VCaP (cell line): ENCODE measurements at regions not wholly inside any gene's neighbourhood (a gene's known extent, or its start where the extent isn't known, plus 50 kb on each side); places are given as distances from the start of the nearest gene placed in this dataset.

Experiments used
- H3K27ac ChIP-seq: fragments of 450-650 bp; 2 replicates; pipeline ENCODE4 v1.5.1; 2017
- TF ChIP-seq, protein P1 (sequence below): fragments of 450-650 bp; conservative IDR thresholded peaks from 2 replicates; pipeline ENCODE4 v1.5.1; 2017; ENCODE audit warnings: mild to moderate bottlenecking, moderate library complexity

DNA sequence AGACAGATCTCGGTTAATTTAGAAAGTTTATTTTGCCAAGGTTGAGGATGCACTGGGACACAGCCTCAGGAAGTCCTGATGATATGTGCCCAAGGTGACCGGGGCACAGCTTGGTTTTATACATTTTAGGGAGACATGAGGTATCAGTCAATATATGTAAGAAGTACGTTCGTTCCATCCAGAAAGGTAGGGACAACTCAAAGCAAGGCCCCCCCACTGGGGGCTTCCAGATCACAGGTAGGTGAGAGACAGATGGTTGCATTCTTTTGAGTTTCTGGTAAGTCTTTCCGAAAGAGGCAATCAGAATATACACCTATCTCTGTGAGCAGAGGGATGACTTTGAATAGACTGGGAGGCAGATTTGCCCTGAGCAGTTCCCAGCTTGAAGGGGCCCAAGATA, 60.4 kb upstream of the VTCN1 start:
- no peak overlapping the region for H3K27ac ChIP-seq
- TF ChIP-seq, protein P1, sequence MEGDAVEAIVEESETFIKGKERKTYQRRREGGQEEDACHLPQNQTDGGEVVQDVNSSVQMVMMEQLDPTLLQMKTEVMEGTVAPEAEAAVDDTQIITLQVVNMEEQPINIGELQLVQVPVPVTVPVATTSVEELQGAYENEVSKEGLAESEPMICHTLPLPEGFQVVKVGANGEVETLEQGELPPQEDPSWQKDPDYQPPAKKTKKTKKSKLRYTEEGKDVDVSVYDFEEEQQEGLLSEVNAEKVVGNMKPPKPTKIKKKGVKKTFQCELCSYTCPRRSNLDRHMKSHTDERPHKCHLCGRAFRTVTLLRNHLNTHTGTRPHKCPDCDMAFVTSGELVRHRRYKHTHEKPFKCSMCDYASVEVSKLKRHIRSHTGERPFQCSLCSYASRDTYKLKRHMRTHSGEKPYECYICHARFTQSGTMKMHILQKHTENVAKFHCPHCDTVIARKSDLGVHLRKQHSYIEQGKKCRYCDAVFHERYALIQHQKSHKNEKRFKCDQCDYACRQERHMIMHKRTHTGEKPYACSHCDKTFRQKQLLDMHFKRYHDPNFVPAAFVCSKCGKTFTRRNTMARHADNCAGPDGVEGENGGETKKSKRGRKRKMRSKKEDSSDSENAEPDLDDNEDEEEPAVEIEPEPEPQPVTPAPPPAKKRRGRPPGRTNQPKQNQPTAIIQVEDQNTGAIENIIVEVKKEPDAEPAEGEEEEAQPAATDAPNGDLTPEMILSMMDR = no peak

DNA sequence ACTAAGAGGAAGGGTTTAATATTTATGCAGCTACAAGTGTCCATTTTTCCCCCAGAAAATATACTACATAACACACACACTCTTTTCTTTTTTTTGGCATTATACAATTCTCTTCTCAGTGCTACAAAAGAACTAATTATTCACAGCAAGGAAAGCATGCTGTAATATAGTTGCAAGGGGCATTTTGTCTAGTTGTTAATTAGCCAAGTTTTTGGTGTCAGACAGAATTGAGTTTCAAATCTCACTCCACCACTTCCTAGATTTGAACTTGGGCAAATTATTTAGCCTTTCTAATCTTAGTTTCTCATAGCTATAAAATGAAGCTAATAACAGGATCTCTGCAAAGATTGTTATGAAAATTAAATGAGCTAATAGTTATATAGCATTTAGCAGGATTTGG, 60.0 kb upstream of the VTCN1 start:
- H3K27ac ChIP-seq = no peak overlapping the region
- TF ChIP-seq, protein P1 = no peak

DNA sequence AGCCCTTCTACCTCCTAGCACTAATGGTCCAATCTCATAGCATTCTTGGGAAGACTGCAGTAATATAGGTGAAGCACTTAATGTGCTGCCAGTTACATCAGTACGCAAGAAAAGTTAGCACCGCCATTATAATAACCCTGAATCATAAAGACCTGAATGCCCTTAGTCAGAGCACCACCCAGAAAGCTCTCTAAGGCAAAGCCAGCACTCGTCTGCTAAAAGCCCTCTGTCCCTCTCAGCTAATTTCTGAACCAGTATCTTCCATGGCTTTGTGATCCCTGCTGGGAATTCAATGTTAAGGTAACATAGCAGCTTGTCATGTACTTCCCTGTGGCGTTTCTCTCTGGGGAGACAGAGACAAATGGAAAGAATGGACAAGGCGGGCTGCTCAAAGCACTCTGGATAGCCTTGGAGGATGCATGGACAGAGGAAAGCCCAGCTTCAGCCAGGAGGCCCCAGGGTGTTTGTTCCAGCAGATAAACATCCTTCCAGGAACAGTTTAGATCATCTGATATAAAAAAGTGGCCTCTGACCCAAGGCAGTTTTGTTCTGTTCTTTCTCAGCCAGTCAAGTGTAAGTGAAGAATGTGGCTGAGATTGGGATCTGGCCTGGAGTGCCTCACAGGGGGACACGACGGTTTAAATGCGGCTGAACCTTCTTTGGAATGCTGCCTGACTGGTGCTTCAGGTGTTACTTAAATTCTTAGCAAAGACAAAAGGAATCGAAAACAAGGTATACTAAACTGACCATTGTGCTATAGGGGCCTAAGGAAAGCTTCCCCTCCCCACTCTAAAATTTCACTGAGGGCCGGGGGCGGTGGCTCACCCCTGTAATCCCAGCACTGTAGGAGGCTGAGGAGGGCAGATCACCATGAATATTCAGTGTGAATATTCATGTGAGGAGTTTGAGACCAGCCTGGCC, 58.1 kb upstream of the VTCN1 start:
- peak overlapping the region; percentile 84 for H3K27ac ChIP-seq

DNA sequence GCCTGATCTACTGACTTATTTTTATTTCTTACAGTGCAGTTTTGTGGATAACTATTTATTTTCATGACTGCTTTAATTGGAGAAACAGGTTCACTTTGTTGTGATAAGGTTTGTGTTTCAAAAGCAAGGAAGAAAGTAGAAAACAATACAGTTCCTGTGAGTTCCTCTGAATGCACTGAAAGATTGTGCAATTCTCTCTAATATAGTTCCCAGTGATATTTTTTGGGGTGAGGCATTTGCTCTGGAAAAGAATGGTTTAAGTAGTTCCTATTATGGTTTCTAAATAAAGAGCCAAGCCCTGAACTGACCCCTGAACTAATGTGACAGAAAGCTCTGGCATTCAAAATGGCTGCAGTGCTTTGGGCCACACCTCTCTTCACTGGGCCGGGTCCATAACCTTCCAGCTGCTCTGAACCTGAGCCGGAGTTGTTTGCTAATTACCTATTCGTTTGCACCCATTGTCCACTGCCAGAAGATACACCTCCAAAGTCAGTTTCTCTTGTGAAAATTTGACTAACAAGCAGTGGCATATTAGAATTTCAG, 56.6 kb upstream of the VTCN1 start:
- TF ChIP-seq, protein P1 = no peak
- H3K27ac ChIP-seq = peak overlapping the region; percentile 84; the same call in 1 of the 2 replicates

More for the DNA sequence above, 58.1 kb upstream of the VTCN1 start:
- TF ChIP-seq, protein P1 = no peak

DNA sequence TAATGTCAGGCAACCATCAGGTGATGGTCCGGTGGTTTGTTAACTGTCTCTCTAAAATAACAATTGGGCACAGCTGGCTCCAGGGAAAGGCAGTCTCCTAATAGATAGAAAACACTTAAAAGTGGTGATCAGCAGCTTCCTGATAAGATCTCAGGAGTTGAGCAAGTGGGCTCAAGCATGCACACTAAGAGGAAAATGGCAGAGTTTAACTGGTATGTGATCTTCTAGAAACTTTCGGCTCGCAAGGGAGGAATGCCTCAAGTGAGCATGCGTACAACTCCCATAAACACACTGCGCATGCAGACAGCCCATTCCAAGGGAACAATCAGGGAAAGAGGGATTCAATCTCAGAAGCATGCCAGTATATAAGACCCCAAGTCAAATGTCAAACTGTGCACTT, 52.2 kb upstream of the VTCN1 start:
- TF ChIP-seq, protein P1 = no peak
- no peak overlapping the region for H3K27ac ChIP-seq

DNA sequence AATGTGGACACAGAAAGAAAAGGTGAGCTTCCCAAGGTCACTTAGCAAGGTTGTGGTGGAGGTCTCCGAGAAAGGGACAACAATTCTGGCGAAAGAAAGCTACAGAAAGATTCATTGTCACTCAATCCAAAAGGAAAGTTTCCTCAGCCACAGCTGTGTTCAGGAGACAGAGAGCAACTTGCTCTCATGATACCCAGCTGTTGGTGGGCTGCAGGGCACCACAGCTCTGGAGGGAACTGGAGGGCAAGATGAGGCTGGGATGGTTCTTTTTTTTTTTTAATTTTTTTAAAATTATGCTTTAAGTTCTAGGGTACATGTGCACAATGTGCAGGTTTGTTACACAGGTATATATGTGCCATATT, 50.7 kb upstream of the VTCN1 start:
- H3K27ac ChIP-seq = no peak overlapping the region
- TF ChIP-seq, protein P1 = no peak

DNA sequence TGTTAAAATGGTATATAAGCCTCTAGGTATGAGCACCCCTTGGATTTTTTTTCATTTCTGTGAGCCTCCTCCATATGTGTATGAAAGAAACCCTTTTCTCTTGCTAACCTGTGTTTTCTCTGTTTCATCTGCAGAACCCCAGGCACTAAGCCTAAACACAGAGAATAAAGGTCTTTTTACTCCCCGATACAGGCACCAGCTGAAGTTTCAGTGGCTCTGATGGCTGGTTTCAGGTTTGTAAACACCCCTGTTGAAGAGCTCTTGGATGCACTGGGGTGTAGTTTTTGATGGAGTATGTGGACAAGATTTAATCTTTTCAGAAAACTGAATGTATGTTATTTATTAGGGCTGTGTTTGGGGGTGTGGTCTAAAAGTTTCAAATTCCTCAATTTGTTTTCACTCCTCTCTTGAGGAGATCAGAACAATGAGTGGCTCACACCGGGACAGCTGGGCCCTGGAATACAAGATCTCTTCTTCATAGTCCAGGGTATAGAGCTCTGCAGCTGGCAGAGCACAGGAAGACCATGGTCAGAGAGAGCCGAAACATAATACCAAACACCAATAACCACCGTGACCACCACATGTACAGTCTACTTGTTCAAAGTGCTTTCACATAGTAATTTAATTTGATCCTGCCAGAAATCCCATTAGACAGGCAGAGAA, 50.2 kb upstream of the VTCN1 start:
- H3K27ac ChIP-seq = no peak overlapping the region
- TF ChIP-seq, protein P1 = no peak
